ENCODE measurements at regions not wholly inside any gene's neighbourhood (a gene's known extent, or its start where the extent isn't known, plus 50 kb on each side); places are given as distances from the start of the nearest gene placed in this dataset.

DNA sequence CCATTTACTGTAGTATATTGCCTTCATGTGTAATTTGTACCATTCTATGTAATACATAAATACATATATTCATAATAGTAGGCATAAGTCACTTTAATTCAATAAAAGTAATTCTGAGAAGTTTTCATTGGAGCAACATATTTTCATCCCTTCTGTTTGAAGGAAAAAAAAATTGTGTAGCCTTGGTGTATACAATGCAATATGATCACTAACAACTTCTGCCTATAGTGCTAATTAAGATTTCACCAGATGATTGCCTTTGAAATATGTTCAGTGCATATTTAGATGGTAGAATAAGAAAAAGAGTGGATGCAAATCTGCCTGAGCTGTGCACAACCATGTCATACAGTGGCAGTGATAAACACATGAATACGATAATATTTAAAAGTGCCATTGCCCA is 996.8 kb downstream of the EFNA5 start:
- TF ChIP-seq RFX5 (IDR thresholded peaks at IDR 0.05; ENCODE audit: low read length) (no peak), FOXJ3 (CRISPR knock-in tag; IDR thresholded peaks at IDR 0.05) (no peak)
- TF ChIP-seq, protein P1, sequence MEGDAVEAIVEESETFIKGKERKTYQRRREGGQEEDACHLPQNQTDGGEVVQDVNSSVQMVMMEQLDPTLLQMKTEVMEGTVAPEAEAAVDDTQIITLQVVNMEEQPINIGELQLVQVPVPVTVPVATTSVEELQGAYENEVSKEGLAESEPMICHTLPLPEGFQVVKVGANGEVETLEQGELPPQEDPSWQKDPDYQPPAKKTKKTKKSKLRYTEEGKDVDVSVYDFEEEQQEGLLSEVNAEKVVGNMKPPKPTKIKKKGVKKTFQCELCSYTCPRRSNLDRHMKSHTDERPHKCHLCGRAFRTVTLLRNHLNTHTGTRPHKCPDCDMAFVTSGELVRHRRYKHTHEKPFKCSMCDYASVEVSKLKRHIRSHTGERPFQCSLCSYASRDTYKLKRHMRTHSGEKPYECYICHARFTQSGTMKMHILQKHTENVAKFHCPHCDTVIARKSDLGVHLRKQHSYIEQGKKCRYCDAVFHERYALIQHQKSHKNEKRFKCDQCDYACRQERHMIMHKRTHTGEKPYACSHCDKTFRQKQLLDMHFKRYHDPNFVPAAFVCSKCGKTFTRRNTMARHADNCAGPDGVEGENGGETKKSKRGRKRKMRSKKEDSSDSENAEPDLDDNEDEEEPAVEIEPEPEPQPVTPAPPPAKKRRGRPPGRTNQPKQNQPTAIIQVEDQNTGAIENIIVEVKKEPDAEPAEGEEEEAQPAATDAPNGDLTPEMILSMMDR (IDR thresholded peaks at IDR 0.05), result no peak
